ENCODE measurements at regions not wholly inside any gene's neighbourhood (a gene's known extent, or its start where the extent isn't known, plus 50 kb on each side); places are given as distances from the start of the nearest gene placed in this dataset.

GRCh38 chr2:217370391-217370790, 510.5 kb upstream of the TNP1 start:
- TF ChIP-seq CTCF (conservative IDR thresholded peaks at IDR 0.05) (no peak), EZH2 (IDR thresholded peaks at IDR 0.05; ENCODE audit: low read depth) (no peak)

All from PC-9 (cell line).